ENCODE measurements at regions not wholly inside any gene's neighbourhood (a gene's known extent, or its start where the extent isn't known, plus 50 kb on each side); places are given as distances from the start of the nearest gene placed in this dataset.

GRCh38 chr21:31449921-31450535 is 106.0 kb upstream of the TIAM1 start:
- TF ChIP-seq EZH2 (IDR thresholded peaks at IDR 0.05) (no peak), EZH2phosphoT487 (IDR thresholded peaks at IDR 0.05) (no peak)
- TF ChIP-seq, protein P1, sequence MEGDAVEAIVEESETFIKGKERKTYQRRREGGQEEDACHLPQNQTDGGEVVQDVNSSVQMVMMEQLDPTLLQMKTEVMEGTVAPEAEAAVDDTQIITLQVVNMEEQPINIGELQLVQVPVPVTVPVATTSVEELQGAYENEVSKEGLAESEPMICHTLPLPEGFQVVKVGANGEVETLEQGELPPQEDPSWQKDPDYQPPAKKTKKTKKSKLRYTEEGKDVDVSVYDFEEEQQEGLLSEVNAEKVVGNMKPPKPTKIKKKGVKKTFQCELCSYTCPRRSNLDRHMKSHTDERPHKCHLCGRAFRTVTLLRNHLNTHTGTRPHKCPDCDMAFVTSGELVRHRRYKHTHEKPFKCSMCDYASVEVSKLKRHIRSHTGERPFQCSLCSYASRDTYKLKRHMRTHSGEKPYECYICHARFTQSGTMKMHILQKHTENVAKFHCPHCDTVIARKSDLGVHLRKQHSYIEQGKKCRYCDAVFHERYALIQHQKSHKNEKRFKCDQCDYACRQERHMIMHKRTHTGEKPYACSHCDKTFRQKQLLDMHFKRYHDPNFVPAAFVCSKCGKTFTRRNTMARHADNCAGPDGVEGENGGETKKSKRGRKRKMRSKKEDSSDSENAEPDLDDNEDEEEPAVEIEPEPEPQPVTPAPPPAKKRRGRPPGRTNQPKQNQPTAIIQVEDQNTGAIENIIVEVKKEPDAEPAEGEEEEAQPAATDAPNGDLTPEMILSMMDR (IDR thresholded peaks at IDR 0.05), result no peak
